ENCODE measurements at regions not wholly inside any gene's neighbourhood (a gene's known extent, or its start where the extent isn't known, plus 50 kb on each side); places are given as distances from the start of the nearest gene placed in this dataset.

DNA sequence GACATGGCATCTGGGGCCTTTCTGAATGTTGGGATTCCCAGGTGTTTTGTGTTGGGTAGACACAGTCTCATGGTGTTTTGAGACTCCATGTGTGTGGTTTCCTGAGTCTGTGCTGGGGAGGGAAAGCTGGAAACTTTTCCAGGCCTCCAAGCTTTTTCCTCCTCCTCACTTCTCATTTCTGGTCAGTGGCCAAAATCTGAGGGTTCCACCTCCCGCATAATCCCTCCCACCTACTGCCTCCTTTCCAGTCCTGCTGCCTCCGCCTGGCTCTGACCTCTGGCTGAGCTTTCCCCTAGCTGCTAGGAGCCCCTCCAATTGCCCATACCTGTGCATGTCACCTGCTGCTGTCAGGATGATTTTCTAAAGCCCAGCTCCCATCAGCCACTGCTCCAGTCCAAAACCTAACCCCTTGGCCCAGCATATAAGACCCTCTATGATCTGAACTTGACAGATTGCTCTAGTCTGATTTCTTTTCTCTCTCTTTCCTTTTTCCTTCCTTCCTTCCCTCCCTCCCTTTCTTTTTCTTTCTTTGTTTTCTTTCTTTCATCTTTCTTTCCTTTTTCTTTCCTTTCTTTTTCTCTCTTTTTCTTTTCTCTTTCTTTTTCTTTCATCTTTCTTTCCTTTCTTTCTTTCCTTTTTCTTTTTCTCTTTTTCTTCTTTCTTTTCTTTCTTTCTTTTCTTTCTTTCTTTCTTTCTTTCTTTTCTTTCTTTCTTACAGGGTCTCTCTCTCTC, 51.4 kb upstream of the NECTIN1 start (continued):
- TF ChIP-seq RELA (IDR thresholded peaks at IDR 0.05; ENCODE audit: borderline replicate concordance, partially characterized antibody) (no peak), NR2F1 (conservative IDR thresholded peaks at IDR 0.05) (no peak), KAT2A (conservative IDR thresholded peaks at IDR 0.05; ENCODE audit: control insufficient read depth, low read depth, low read length) (no peak), GABPA (IDR thresholded peaks at IDR 0.05; ENCODE audit: low read depth) (no peak), SUPT20H (IDR thresholded peaks at IDR 0.05; ENCODE audit: borderline replicate concordance, control insufficient read depth, low read depth, low read length) (no peak), GATAD2B (conservative IDR thresholded peaks at IDR 0.05; ENCODE audit: low read depth) (no peak), FOS (IDR thresholded peaks at IDR 0.05; ENCODE audit: borderline replicate concordance, extremely low read depth, insufficient read length) (no peak), RAD21 (IDR thresholded peaks at IDR 0.05; ENCODE audit: insufficient read depth, low read depth, low read length) (no peak), HDAC6 (IDR thresholded peaks at IDR 0.05; ENCODE audit: unreplicated experiment) (no peak)
- TF ChIP-seq, protein P1, sequence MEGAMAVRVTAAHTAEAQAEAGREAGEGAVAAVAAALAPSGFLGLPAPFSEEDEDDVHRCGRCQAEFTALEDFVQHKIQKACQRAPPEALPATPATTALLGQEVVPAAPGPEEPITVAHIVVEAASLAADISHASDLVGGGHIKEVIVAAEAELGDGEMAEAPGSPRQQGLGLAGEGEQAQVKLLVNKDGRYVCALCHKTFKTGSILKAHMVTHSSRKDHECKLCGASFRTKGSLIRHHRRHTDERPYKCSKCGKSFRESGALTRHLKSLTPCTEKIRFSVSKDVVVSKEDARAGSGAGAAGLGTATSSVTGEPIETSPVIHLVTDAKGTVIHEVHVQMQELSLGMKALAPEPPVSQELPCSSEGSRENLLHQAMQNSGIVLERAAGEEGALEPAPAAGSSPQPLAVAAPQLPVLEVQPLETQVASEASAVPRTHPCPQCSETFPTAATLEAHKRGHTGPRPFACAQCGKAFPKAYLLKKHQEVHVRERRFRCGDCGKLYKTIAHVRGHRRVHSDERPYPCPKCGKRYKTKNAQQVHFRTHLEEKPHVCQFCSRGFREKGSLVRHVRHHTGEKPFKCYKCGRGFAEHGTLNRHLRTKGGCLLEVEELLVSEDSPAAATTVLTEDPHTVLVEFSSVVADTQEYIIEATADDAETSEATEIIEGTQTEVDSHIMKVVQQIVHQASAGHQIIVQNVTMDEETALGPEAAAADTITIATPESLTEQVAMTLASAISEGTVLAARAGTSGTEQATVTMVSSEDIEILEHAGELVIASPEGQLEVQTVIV (IDR thresholded peaks at IDR 0.05; ENCODE audit: borderline replicate concordance, partially characterized antibody), result no peak
- TF ChIP-seq, protein P2, sequence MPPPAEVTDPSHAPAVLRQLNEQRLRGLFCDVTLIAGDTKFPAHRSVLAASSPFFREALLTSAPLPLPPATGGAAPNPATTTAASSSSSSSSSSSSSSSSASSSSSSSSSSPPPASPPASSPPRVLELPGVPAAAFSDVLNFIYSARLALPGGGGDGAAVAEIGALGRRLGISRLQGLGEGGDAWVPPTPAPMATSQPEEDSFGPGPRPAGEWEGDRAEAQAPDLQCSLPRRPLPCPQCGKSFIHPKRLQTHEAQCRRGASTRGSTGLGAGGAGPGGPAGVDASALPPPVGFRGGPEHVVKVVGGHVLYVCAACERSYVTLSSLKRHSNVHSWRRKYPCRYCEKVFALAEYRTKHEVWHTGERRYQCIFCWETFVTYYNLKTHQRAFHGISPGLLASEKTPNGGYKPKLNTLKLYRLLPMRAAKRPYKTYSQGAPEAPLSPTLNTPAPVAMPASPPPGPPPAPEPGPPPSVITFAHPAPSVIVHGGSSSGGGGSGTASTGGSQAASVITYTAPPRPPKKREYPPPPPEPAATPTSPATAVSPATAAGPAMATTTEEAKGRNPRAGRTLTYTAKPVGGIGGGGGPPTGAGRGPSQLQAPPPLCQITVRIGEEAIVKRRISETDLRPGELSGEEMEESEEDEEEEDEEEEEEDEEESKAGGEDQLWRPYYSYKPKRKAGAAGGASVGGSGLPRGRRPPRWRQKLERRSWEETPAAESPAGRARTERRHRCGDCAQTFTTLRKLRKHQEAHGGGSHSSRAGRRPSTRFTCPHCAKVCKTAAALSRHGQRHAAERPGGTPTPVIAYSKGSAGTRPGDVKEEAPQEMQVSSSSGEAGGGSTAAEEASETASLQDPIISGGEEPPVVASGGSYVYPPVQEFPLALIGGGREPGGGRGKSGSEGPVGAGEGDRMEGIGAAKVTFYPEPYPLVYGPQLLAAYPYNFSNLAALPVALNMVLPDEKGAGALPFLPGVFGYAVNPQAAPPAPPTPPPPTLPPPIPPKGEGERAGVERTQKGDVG (CRISPR knock-in tag; IDR thresholded peaks at IDR 0.05), result no peak
- TF ChIP-seq, protein P3, sequence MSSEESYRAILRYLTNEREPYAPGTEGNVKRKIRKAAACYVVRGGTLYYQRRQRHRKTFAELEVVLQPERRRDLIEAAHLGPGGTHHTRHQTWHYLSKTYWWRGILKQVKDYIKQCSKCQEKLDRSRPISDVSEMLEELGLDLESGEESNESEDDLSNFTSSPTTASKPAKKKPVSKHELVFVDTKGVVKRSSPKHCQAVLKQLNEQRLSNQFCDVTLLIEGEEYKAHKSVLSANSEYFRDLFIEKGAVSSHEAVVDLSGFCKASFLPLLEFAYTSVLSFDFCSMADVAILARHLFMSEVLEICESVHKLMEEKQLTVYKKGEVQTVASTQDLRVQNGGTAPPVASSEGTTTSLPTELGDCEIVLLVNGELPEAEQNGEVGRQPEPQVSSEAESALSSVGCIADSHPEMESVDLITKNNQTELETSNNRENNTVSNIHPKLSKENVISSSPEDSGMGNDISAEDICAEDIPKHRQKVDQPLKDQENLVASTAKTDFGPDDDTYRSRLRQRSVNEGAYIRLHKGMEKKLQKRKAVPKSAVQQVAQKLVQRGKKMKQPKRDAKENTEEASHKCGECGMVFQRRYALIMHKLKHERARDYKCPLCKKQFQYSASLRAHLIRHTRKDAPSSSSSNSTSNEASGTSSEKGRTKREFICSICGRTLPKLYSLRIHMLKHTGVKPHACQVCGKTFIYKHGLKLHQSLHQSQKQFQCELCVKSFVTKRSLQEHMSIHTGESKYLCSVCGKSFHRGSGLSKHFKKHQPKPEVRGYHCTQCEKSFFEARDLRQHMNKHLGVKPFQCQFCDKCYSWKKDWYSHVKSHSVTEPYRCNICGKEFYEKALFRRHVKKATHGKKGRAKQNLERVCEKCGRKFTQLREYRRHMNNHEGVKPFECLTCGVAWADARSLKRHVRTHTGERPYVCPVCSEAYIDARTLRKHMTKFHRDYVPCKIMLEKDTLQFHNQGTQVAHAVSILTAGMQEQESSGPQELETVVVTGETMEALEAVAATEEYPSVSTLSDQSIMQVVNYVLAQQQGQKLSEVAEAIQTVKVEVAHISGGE (CRISPR knock-in tag; IDR thresholded peaks at IDR 0.05), result no peak
